H9 (cell line): ENCODE measurements at regions not wholly inside any gene's neighbourhood (a gene's known extent, or its start where the extent isn't known, plus 50 kb on each side); places are given as distances from the start of the nearest gene placed in this dataset.

Experiments
- DNase-seq: peaks from one replicate; pipeline ENCODE4 v3.0.0-alpha.2; 2017
- H2AFZ ChIP-seq: one replicate; pipeline ENCODE4 v1.6.1; 2013; ENCODE audit warnings: mild to moderate bottlenecking, low read length, control low read depth, moderate library complexity
- H2AK5ac ChIP-seq: 2 replicates; pipeline ENCODE4 v1.6.1; 2013; ENCODE audit warnings: low read length, control low read depth, mixed read lengths; ENCODE audit not compliant: insufficient read length
- H2BK120ac ChIP-seq: one replicate; pipeline ENCODE4 v1.6.1; 2013; ENCODE audit warnings: low read depth, mild to moderate bottlenecking, low read length, control low read depth, inconsistent platforms; ENCODE audit not compliant: poor library complexity, severe bottlenecking
- H2BK12ac ChIP-seq: 2 replicates; pipeline ENCODE4 v1.6.1; 2013; ENCODE audit warnings: low read length, control low read depth, mixed read lengths, low read depth; ENCODE audit not compliant: insufficient read length
- H2BK15ac ChIP-seq: 2 replicates; pipeline ENCODE4 v1.6.1; 2013; ENCODE audit warnings: low read depth, low read length, control low read depth
- H2BK20ac ChIP-seq: one replicate; pipeline ENCODE4 v1.6.1; 2013; ENCODE audit warnings: low read depth, mild to moderate bottlenecking, low read length, control low read depth, inconsistent platforms; ENCODE audit not compliant: poor library complexity, severe bottlenecking
- H2BK5ac ChIP-seq: 2 replicates; pipeline ENCODE4 v1.6.1; 2013; ENCODE audit warnings: low read length, control low read depth, mixed read lengths; ENCODE audit not compliant: insufficient read length
- H3K14ac ChIP-seq: 2 replicates; pipeline ENCODE4 v1.6.1; 2013; ENCODE audit warnings: low read length, control low read depth; ENCODE audit not compliant: insufficient read depth
- H3K18ac ChIP-seq: 2 replicates; pipeline ENCODE4 v1.6.1; 2013; ENCODE audit warnings: low read depth, mild to moderate bottlenecking, mixed read lengths, low read length, control low read depth; ENCODE audit not compliant: insufficient read length
- H3K23ac ChIP-seq: 2 replicates; pipeline ENCODE4 v1.6.1; 2013; ENCODE audit warnings: low read length, control low read depth, mixed read lengths, low read depth; ENCODE audit not compliant: insufficient read length
- H3K23me2 ChIP-seq: 2 replicates; pipeline ENCODE4 v1.6.1; 2013; ENCODE audit warnings: low read depth, mild to moderate bottlenecking, mixed read lengths, low read length, control low read depth; ENCODE audit not compliant: insufficient read length, poor library complexity, severe bottlenecking
- H3K27ac ChIP-seq: 2 replicates; pipeline ENCODE4 v1.5.1; 2013; ENCODE audit warnings: low read length, control low read depth, mixed read lengths, low read depth; ENCODE audit not compliant: insufficient read length
- H3K27me3 ChIP-seq: 2 replicates; pipeline ENCODE4 v1.6.1; 2013; ENCODE audit warnings: low read length, control low read depth, inconsistent platforms; ENCODE audit not compliant: insufficient read depth
- H3K4ac ChIP-seq: 2 replicates; pipeline ENCODE4 v1.6.1; 2013; ENCODE audit warnings: low read depth, mild to moderate bottlenecking, control low read depth, inconsistent platforms, low read length, moderate library complexity
- H3K4me1 ChIP-seq: 2 replicates; pipeline ENCODE4 v1.6.1; 2013; ENCODE audit warnings: low read length, control low read depth, inconsistent platforms; ENCODE audit not compliant: insufficient read depth
- H3K4me2 ChIP-seq: 2 replicates; pipeline ENCODE4 v1.6.1; 2013; ENCODE audit warnings: low read length, control low read depth, mixed read lengths; ENCODE audit not compliant: insufficient read length, insufficient read depth
- H3K56ac ChIP-seq: 2 replicates; pipeline ENCODE4 v1.6.1; 2013; ENCODE audit warnings: low read depth, mild to moderate bottlenecking, mixed read lengths, low read length, control low read depth; ENCODE audit not compliant: insufficient read length
- H3K79me1 ChIP-seq: 2 replicates; pipeline ENCODE4 v1.6.1; 2013; ENCODE audit warnings: low read depth, mild to moderate bottlenecking, moderate library complexity, low read length, control low read depth, inconsistent platforms; ENCODE audit not compliant: insufficient read depth, poor library complexity, severe bottlenecking
- H3K79me2 ChIP-seq: 2 replicates; pipeline ENCODE4 v1.6.1; 2013; ENCODE audit warnings: low read length, control low read depth, inconsistent platforms; ENCODE audit not compliant: insufficient read depth
- H3K9ac ChIP-seq: 2 replicates; pipeline ENCODE4 v1.6.1; 2013; ENCODE audit warnings: low read length, control low read depth, mixed read lengths; ENCODE audit not compliant: insufficient read length; ENCODE audit errors: extremely low read depth
- H3K9me3 ChIP-seq: one replicate; pipeline ENCODE4 v1.6.1; 2013; ENCODE audit warnings: low read depth, low read length, inconsistent platforms; ENCODE audit not compliant: control insufficient read depth
- H3T11ph ChIP-seq: one replicate; pipeline ENCODE4 v1.6.1; 2013; ENCODE audit warnings: mild to moderate bottlenecking, low read length, control low read depth, inconsistent platforms
- H4K20me1 ChIP-seq: one replicate; pipeline ENCODE4 v1.6.1; 2013; ENCODE audit not compliant: control insufficient read depth, insufficient read length, insufficient read depth
- H4K5ac ChIP-seq: 2 replicates; pipeline ENCODE4 v1.6.1; 2013; ENCODE audit warnings: low read depth, mild to moderate bottlenecking, mixed read lengths, low read length, control low read depth; ENCODE audit not compliant: insufficient read length
- H4K8ac ChIP-seq: replicated peaks from 2 replicates; pipeline ENCODE4 v1.6.1; 2013; ENCODE audit warnings: low read length, control low read depth, mixed read lengths, low read depth; ENCODE audit not compliant: insufficient read length
- H4K91ac ChIP-seq: 2 replicates; pipeline ENCODE4 v1.6.1; 2013; ENCODE audit warnings: low read depth, mild to moderate bottlenecking, moderate library complexity, mixed read lengths, low read length, control low read depth; ENCODE audit not compliant: insufficient read length
- H3K27ac Mint-ChIP-seq, 3 experiments: 2 replicates in 2 of 3; 3 replicates in 1 of 3; pipeline ENCODE4 v1.8.0; 2020 to 2021; ENCODE audit warnings: mixed read lengths in 3 of 3, mild to moderate bottlenecking in 1 of 3, moderate library complexity in 1 of 3
- H3K27me3 Mint-ChIP-seq: 2 replicates; pipeline ENCODE4 v1.8.0; 2021; ENCODE audit warnings: low read depth, mild to moderate bottlenecking, moderate library complexity, mixed read lengths
- H3K36me3 Mint-ChIP-seq, 3 experiments: 2 replicates in 2 of 3; 3 replicates in 1 of 3; pipeline ENCODE4 v1.8.0; 2020 to 2021; ENCODE audit warnings: low read depth in 3 of 3, mixed read lengths in 3 of 3; ENCODE audit not compliant: insufficient read depth in 1 of 3
- H3K4me1 Mint-ChIP-seq, 2 experiments: 2 replicates each; pipeline ENCODE4 v1.8.0; 2020; ENCODE audit warnings: mixed read lengths in 2 of 2
- H3K4me3 Mint-ChIP-seq, 2 experiments: 2 replicates in 1 of 2; 3 replicates in 1 of 2; pipeline ENCODE4 v1.8.0; 2020 to 2021; ENCODE audit warnings: mild to moderate bottlenecking in 2 of 2, mixed read lengths in 2 of 2, moderate library complexity in 1 of 2
- H3K9me3 Mint-ChIP-seq, 2 experiments: 2 replicates in 1 of 2; 3 replicates in 1 of 2; pipeline ENCODE4 v1.8.0; 2020; ENCODE audit warnings: mild to moderate bottlenecking in 2 of 2, mixed read lengths in 2 of 2, moderate library complexity in 1 of 2
- WGBS: extraction: QIAGEN DNeasy Blood & Tissue Kit; methylation state at CpG from one replicate; pipeline ENCODE4 v1.1.7; 2013; ENCODE audit warnings: missing lambda C conversion rate, low lambda C conversion rate, mixed read lengths; ENCODE audit not compliant: insufficient read length; ENCODE audit errors: extremely low coverage; 5-methylcytosine and 5-hydroxymethylcytosine counted together
- TF ChIP-seq, protein P1 (sequence below): fragments of 200-600 bp; sonication (generic); conservative IDR thresholded peaks from 3 replicates; pipeline ENCODE4 v1.8.0; 2021; ENCODE audit warnings: antibody characterized with exemption, mild to moderate bottlenecking

DNA sequence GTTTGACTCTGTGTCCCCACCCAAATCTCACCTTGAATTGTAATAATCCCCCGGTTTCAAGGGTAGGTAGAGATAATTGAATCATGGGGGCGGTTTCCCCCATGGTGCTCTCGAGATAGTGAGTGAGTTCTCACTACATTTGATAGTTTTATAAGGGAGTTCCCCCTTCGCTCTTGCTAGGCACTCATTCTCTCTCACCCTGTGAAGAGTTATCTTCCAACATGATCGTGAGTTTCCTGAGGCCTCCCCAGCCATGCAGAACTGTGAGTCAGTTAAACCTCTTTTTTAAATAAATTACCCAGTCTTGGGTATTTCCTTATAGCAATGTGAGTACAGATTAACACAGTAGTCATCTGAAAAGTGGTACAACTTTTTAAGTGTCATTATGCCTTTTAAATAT is 913.5 kb upstream of the LRRN3 start:
- Histone ChIP-seq H3K27me3 (no peaks in the 10 kb centered on the region), H3K79me1 (no peaks in the 10 kb centered on the region), H3K23ac (no peak overlapping the region), H2BK12ac (no peak overlapping the region), H3K79me2 (no peaks in the 10 kb centered on the region), H2BK20ac (no peak overlapping the region), H3K4me1 (no peaks in the 10 kb centered on the region), H2BK120ac (no peak overlapping the region), H3K56ac (no peak overlapping the region), H4K8ac (no peak overlapping the region), H3K4ac (no peak overlapping the region), H4K91ac (no peak overlapping the region), H3K27ac (no peak overlapping the region), H3K23me2 (no peaks in the 10 kb centered on the region), H2BK15ac (no peak overlapping the region), H4K5ac (no peak overlapping the region), H3T11ph (no peak overlapping the region), H3K14ac (no peak overlapping the region), H4K20me1 (no peaks in the 10 kb centered on the region), H3K9me3 (no peaks in the 10 kb centered on the region), H3K18ac (no peak overlapping the region), H3K9ac (no peak overlapping the region), H2AK5ac (no peak overlapping the region), H2BK5ac (no peak overlapping the region), H2AFZ (no peak overlapping the region), H3K4me2 (no peak overlapping the region)
- Mint-ChIP-seq H3K9me3 (no peaks in the 10 kb centered on the region; a peak in 1 of 5 replicates), H3K4me1 (peaks cover 7 to 8% of the 10 kb centered on the region in 2 experiments), H3K36me3 (no peaks in the 10 kb centered on the region; a peak in 1 of 7 replicates), H3K4me3 (no peak overlapping the region), H3K27ac (no peak overlapping the region), H3K27me3 (no peaks in the 10 kb centered on the region)
- TF ChIP-seq, protein P1, sequence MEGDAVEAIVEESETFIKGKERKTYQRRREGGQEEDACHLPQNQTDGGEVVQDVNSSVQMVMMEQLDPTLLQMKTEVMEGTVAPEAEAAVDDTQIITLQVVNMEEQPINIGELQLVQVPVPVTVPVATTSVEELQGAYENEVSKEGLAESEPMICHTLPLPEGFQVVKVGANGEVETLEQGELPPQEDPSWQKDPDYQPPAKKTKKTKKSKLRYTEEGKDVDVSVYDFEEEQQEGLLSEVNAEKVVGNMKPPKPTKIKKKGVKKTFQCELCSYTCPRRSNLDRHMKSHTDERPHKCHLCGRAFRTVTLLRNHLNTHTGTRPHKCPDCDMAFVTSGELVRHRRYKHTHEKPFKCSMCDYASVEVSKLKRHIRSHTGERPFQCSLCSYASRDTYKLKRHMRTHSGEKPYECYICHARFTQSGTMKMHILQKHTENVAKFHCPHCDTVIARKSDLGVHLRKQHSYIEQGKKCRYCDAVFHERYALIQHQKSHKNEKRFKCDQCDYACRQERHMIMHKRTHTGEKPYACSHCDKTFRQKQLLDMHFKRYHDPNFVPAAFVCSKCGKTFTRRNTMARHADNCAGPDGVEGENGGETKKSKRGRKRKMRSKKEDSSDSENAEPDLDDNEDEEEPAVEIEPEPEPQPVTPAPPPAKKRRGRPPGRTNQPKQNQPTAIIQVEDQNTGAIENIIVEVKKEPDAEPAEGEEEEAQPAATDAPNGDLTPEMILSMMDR, result no peak
- no CpG with 5 or more reads among the region's 5 CpGs for WGBS
- DNase-seq, result no peak
